ENCODE measurements at regions not wholly inside any gene's neighbourhood (a gene's known extent, or its start where the extent isn't known, plus 50 kb on each side); places are given as distances from the start of the nearest gene placed in this dataset.

DNA sequence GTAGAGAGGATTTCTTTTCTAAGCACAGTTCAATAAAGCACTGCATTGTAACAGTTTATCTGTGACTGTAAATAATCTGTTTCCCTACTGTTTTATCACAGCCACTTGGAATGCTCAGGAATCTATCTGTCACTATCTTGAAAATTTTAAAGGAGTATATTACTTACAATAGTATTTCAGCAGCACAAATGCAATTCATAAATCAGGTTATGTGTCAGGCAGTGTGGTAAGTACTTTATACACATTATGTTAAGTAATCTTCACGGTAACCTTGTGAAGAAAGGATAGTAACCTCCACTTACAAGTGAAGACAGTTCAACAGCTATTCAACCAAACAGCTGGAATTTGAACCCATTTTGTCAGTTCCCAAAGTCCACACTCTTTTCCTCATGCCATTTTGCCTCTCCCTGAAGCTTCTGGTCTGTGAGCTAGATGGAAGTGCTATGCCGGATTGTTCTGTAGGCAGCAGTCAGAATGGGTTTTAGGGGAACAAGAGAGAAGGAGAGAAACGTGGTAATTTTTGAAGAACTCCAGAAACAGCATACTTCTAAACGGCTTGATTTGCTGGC lies 125.0 kb downstream of the KLF12 start (continued):
- TF ChIP-seq, protein P1, sequence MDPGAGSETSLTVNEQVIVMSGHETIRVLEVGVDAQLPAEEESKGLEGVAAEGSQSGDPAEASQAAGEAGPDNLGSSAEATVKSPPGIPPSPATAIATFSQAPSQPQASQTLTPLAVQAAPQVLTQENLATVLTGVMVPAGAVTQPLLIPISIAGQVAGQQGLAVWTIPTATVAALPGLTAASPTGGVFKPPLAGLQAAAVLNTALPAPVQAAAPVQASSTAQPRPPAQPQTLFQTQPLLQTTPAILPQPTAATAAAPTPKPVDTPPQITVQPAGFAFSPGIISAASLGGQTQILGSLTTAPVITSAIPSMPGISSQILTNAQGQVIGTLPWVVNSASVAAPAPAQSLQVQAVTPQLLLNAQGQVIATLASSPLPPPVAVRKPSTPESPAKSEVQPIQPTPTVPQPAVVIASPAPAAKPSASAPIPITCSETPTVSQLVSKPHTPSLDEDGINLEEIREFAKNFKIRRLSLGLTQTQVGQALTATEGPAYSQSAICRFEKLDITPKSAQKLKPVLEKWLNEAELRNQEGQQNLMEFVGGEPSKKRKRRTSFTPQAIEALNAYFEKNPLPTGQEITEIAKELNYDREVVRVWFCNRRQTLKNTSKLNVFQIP (CRISPR knock-in tag; IDR thresholded peaks at IDR 0.05; ENCODE audit: borderline replicate concordance, low read depth): no peak
- TF ChIP-seq PPARA (CRISPR knock-in tag; IDR thresholded peaks at IDR 0.05; ENCODE audit: borderline replicate concordance) (no peak), TCF4 (CRISPR knock-in tag; IDR thresholded peaks at IDR 0.05; ENCODE audit: borderline replicate concordance) (no peak), CSDC2 (CRISPR knock-in tag; IDR thresholded peaks at IDR 0.05) (no peak), ZNF565 (CRISPR knock-in tag; conservative IDR thresholded peaks at IDR 0.05; ENCODE audit: low read depth) (no peak)

- TF ChIP-seq ZC3H10 (CRISPR knock-in tag; IDR thresholded peaks at IDR 0.05) (no peak), ZFP3 (CRISPR knock-in tag; IDR thresholded peaks at IDR 0.05) (no peak), CSDC2 (CRISPR knock-in tag; IDR thresholded peaks at IDR 0.05) (no peak), ISL1 (CRISPR knock-in tag; IDR thresholded peaks at IDR 0.05) (no peak), OSR1 (CRISPR knock-in tag; IDR thresholded peaks at IDR 0.05) (no peak), ZNF565 (CRISPR knock-in tag; conservative IDR thresholded peaks at IDR 0.05; ENCODE audit: low read depth) (no peak), GLIS3 (CRISPR knock-in tag; IDR thresholded peaks at IDR 0.05) (no peak), TCF4 (CRISPR knock-in tag; IDR thresholded peaks at IDR 0.05; ENCODE audit: borderline replicate concordance) (no peak), RARB (CRISPR knock-in tag; IDR thresholded peaks at IDR 0.05) (no peak), TOX (CRISPR knock-in tag; IDR thresholded peaks at IDR 0.05; ENCODE audit: borderline replicate concordance) (no peak), PPARA (CRISPR knock-in tag; IDR thresholded peaks at IDR 0.05; ENCODE audit: borderline replicate concordance) (no peak), ZNF70 (CRISPR knock-in tag; IDR thresholded peaks at IDR 0.05) (no peak), ARNTL (CRISPR knock-in tag; IDR thresholded peaks at IDR 0.05; ENCODE audit: borderline replicate concordance, low read depth) (no peak), ZNF8 (CRISPR knock-in tag; IDR thresholded peaks at IDR 0.05) (no peak), TSHZ2 (CRISPR knock-in tag; IDR thresholded peaks at IDR 0.05) (no peak)
- TF ChIP-seq, protein P1 (CRISPR knock-in tag; IDR thresholded peaks at IDR 0.05; ENCODE audit: borderline replicate concordance, low read depth): no peak
- TF ChIP-seq, protein P2, sequence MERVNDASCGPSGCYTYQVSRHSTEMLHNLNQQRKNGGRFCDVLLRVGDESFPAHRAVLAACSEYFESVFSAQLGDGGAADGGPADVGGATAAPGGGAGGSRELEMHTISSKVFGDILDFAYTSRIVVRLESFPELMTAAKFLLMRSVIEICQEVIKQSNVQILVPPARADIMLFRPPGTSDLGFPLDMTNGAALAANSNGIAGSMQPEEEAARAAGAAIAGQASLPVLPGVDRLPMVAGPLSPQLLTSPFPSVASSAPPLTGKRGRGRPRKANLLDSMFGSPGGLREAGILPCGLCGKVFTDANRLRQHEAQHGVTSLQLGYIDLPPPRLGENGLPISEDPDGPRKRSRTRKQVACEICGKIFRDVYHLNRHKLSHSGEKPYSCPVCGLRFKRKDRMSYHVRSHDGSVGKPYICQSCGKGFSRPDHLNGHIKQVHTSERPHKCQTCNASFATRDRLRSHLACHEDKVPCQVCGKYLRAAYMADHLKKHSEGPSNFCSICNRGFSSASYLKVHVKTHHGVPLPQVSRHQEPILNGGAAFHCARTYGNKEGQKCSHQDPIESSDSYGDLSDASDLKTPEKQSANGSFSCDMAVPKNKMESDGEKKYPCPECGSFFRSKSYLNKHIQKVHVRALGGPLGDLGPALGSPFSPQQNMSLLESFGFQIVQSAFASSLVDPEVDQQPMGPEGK (CRISPR knock-in tag; IDR thresholded peaks at IDR 0.05; ENCODE audit: borderline replicate concordance): no peak
- TF ChIP-seq, protein P3, sequence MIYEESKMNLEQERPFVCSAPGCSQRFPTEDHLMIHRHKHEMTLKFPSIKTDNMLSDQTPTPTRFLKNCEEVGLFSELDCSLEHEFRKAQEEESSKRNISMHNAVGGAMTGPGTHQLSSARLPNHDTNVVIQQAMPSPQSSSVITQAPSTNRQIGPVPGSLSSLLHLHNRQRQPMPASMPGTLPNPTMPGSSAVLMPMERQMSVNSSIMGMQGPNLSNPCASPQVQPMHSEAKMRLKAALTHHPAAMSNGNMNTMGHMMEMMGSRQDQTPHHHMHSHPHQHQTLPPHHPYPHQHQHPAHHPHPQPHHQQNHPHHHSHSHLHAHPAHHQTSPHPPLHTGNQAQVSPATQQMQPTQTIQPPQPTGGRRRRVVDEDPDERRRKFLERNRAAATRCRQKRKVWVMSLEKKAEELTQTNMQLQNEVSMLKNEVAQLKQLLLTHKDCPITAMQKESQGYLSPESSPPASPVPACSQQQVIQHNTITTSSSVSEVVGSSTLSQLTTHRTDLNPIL (CRISPR knock-in tag; IDR thresholded peaks at IDR 0.05; ENCODE audit: low read depth): no peak
- ATAC-seq: no peak
These were observed 127.5 kb downstream of the KLF12 start for GRCh38 chr13:74006666-74007065.

- no peak for ATAC-seq
- TF ChIP-seq TCF4 (CRISPR knock-in tag; IDR thresholded peaks at IDR 0.05; ENCODE audit: borderline replicate concordance): no peak
- TF ChIP-seq ISL1 (CRISPR knock-in tag; IDR thresholded peaks at IDR 0.05): no peak
- TF ChIP-seq OSR1 (CRISPR knock-in tag; IDR thresholded peaks at IDR 0.05): no peak
- TF ChIP-seq CSDC2 (CRISPR knock-in tag; IDR thresholded peaks at IDR 0.05): no peak
- no peak for TF ChIP-seq BACH2 (CRISPR knock-in tag; IDR thresholded peaks at IDR 0.05; ENCODE audit: borderline replicate concordance)
- no peak for TF ChIP-seq ZFP3 (CRISPR knock-in tag; IDR thresholded peaks at IDR 0.05)
- no peak for TF ChIP-seq ZNF565 (CRISPR knock-in tag; conservative IDR thresholded peaks at IDR 0.05; ENCODE audit: low read depth)
- no peak for TF ChIP-seq TOX (CRISPR knock-in tag; IDR thresholded peaks at IDR 0.05; ENCODE audit: borderline replicate concordance)
- TF ChIP-seq ZC3H10 (CRISPR knock-in tag; IDR thresholded peaks at IDR 0.05): no peak
- TF ChIP-seq ZNF70 (CRISPR knock-in tag; IDR thresholded peaks at IDR 0.05): no peak
- TF ChIP-seq, protein P2 (CRISPR knock-in tag; IDR thresholded peaks at IDR 0.05; ENCODE audit: borderline replicate concordance): no peak
- TF ChIP-seq ZNF8 (CRISPR knock-in tag; IDR thresholded peaks at IDR 0.05): no peak
- TF ChIP-seq ESRRG (CRISPR knock-in tag; IDR thresholded peaks at IDR 0.05): no peak
- TF ChIP-seq, protein P3 (CRISPR knock-in tag; IDR thresholded peaks at IDR 0.05; ENCODE audit: low read depth): no peak
These were observed 128.7 kb downstream of the KLF12 start for GRCh38 chr13:74005320-74006157.
